HG02938 (cell line): ENCODE measurements at regions not wholly inside any gene's neighbourhood (a gene's known extent, or its start where the extent isn't known, plus 50 kb on each side); places are given as distances from the start of the nearest gene placed in this dataset.

Experiments used
- ATAC-seq: cut with Tn5 transposase; IDR thresholded peaks from one replicate; pipeline ENCODE4 v1.9.1; 2021; ENCODE audit warnings: mild to moderate bottlenecking, moderate library complexity; ENCODE audit not compliant: unreplicated experiment

- no peak for ATAC-seq
Measured at GRCh38 chr4:161133586-161134276, 1030.1 kb downstream of the FSTL5 start.

- ATAC-seq: peak; percentile 93
Measured at GRCh38 chr4:161132715-161133425, 1030.9 kb downstream of the FSTL5 start.

- ATAC-seq: no peak
Measured at GRCh38 chr4:161121451-161121850, 1042.3 kb downstream of the FSTL5 start.

- ATAC-seq: no peak
Measured at GRCh38 chr4:161101881-161102280, 1061.9 kb downstream of the FSTL5 start.

- no peak for ATAC-seq
Measured at GRCh38 chr4:161097821-161098220, 1066.0 kb downstream of the FSTL5 start.

GRCh38 chr4:161061046-161061445 is 1102.8 kb downstream of the FSTL5 start:
- ATAC-seq: no peak
